ENCODE measurements at regions not wholly inside any gene's neighbourhood (a gene's known extent, or its start where the extent isn't known, plus 50 kb on each side); places are given as distances from the start of the nearest gene placed in this dataset.

DNA sequence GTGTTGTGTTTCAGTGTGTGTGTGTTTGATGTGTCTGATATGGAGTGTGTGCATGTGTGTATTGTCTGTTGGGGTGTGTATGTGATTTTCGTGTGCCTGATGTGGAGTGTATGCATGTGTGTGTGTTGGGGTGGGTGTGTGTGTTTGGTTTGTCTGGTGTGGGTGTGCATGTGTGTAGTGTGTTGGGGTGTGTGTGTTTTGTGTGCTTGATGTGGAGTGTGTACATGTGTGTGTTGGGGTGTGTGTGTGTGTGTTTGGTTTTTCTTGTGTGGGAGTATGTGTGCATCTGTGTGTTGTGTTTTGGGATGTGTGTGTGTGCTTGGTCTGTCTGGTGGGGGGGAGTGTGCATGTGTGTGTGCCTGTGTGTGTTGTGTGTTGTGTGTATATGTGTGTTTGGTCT lies 247.4 kb upstream of the ST6GAL2 start:
- TF ChIP-seq OTX1 (CRISPR knock-in tag; IDR thresholded peaks at IDR 0.05), result no peak
- no peak for TF ChIP-seq TEAD1 (CRISPR knock-in tag; IDR thresholded peaks at IDR 0.05)
- TF ChIP-seq, protein P1, sequence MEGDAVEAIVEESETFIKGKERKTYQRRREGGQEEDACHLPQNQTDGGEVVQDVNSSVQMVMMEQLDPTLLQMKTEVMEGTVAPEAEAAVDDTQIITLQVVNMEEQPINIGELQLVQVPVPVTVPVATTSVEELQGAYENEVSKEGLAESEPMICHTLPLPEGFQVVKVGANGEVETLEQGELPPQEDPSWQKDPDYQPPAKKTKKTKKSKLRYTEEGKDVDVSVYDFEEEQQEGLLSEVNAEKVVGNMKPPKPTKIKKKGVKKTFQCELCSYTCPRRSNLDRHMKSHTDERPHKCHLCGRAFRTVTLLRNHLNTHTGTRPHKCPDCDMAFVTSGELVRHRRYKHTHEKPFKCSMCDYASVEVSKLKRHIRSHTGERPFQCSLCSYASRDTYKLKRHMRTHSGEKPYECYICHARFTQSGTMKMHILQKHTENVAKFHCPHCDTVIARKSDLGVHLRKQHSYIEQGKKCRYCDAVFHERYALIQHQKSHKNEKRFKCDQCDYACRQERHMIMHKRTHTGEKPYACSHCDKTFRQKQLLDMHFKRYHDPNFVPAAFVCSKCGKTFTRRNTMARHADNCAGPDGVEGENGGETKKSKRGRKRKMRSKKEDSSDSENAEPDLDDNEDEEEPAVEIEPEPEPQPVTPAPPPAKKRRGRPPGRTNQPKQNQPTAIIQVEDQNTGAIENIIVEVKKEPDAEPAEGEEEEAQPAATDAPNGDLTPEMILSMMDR (IDR thresholded peaks at IDR 0.05 in 2 of 3, conservative IDR thresholded peaks at IDR 0.05 in 1 of 3; ENCODE audit: insufficient read depth in 2 of 3, low read depth in 1 of 3, low read length in 3 of 3), result no peak
- TF ChIP-seq, protein P2, sequence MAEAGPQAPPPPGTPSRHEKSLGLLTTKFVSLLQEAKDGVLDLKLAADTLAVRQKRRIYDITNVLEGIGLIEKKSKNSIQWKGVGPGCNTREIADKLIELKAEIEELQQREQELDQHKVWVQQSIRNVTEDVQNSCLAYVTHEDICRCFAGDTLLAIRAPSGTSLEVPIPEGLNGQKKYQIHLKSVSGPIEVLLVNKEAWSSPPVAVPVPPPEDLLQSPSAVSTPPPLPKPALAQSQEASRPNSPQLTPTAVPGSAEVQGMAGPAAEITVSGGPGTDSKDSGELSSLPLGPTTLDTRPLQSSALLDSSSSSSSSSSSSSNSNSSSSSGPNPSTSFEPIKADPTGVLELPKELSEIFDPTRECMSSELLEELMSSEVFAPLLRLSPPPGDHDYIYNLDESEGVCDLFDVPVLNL (CRISPR knock-in tag; IDR thresholded peaks at IDR 0.05; ENCODE audit: low read depth), result no peak
- TF ChIP-seq, protein P3, sequence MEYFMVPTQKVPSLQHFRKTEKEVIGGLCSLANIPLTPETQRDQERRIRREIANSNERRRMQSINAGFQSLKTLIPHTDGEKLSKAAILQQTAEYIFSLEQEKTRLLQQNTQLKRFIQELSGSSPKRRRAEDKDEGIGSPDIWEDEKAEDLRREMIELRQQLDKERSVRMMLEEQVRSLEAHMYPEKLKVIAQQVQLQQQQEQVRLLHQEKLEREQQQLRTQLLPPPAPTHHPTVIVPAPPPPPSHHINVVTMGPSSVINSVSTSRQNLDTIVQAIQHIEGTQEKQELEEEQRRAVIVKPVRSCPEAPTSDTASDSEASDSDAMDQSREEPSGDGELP (CRISPR knock-in tag; IDR thresholded peaks at IDR 0.05; ENCODE audit: borderline replicate concordance), result no peak
- TF ChIP-seq ATF1 (CRISPR knock-in tag; IDR thresholded peaks at IDR 0.05), result no peak
- TF ChIP-seq ATF1 (tag; IDR thresholded peaks at IDR 0.05), result no peak
- TF ChIP-seq HDAC2 (IDR thresholded peaks at IDR 0.05), result no peak
- no peak for TF ChIP-seq NFRKB (IDR thresholded peaks at IDR 0.05; ENCODE audit: low read depth)
- no peak for TF ChIP-seq BDP1 (IDR thresholded peaks at IDR 0.05; ENCODE audit: insufficient read depth, insufficient read length)
- no peak for TF ChIP-seq EZH2 (IDR thresholded peaks at IDR 0.05; ENCODE audit: borderline replicate concordance, low read depth, low read length)
- TF ChIP-seq EGR1 (conservative IDR thresholded peaks at IDR 0.05), result no peak
- no peak for TF ChIP-seq RBBP5 (IDR thresholded peaks at IDR 0.05; ENCODE audit: borderline replicate concordance, insufficient read depth, low read length, poor library complexity, severe bottlenecking)
- no peak for TF ChIP-seq SIX5 (IDR thresholded peaks at IDR 0.05; ENCODE audit: borderline replicate concordance in 1 of 2, insufficient read depth in 1 of 2, low read depth in 1 of 2, low read length in 2 of 2)

Data from K562 (cell line).